SK-N-SH (cell line): ENCODE measurements at regions not wholly inside any gene's neighbourhood (a gene's known extent, or its start where the extent isn't known, plus 50 kb on each side); places are given as distances from the start of the nearest gene placed in this dataset.
"Not testable (repeated sequence)": the region's sequence is repeated elsewhere in the genome, so short reads cannot be mapped to it uniquely, and the experiment has no call there.

ENCODE experiments used
- CHD2 ChIP-seq: fragments of 150-350 bp; IDR thresholded peaks from 2 replicates; pipeline ENCODE4 v1.6.1; 2018; ENCODE audit warnings: low read length; ENCODE audit not compliant: partially characterized antibody
- CTCF ChIP-seq: fragments of 200-600 bp; sonication (generic); IDR thresholded peaks from 2 replicates; pipeline ENCODE4 v1.6.1; 2017; ENCODE audit warnings: antibody characterized with exemption, mild to moderate bottlenecking, moderate library complexity
- FOSL2 ChIP-seq: IDR thresholded peaks from 2 replicates; pipeline ENCODE4 v1.4.0; 2012; ENCODE audit warnings: low read depth, mild to moderate bottlenecking, moderate library complexity, borderline replicate concordance
- MXI1 ChIP-seq: IDR thresholded peaks from 2 replicates; pipeline ENCODE4 v1.6.1; 2012; ENCODE audit warnings: mild to moderate bottlenecking, low read depth, low read length, improper control_type of control experiment
- POLR2AphosphoS5 ChIP-seq: IDR thresholded peaks from 2 replicates; pipeline ENCODE4 v1.6.1; 2012; ENCODE audit warnings: low read depth, low read length
- RXRA ChIP-seq: IDR thresholded peaks from 2 replicates; pipeline ENCODE4 v1.4.0; 2012; ENCODE audit warnings: low read depth, mild to moderate bottlenecking, borderline replicate concordance
- TAF1 ChIP-seq: IDR thresholded peaks from 2 replicates; pipeline ENCODE4 v1.6.1; 2012; ENCODE audit warnings: low read depth, mild to moderate bottlenecking, low read length, moderate library complexity, borderline replicate concordance
- TCF12 ChIP-seq: IDR thresholded peaks from 2 replicates; pipeline ENCODE4 v1.4.0; 2012
- USF1 ChIP-seq: IDR thresholded peaks from 2 replicates; pipeline ENCODE4 v1.4.0; 2012; ENCODE audit warnings: low read depth, borderline replicate concordance
- USF2 ChIP-seq: fragments of 150-350 bp; IDR thresholded peaks from 2 replicates; pipeline ENCODE4 v1.6.1; 2017; ENCODE audit warnings: antibody characterized with exemption, low read length, low read depth, borderline replicate concordance

- TF ChIP-seq TCF12, USF1, CTCF, RXRA, POLR2AphosphoS5, TAF1, USF2, CHD2, FOSL2, MXI1: not testable (repeated sequence)
Measured at GRCh38 chrX:112381649-112382298, 298.0 kb downstream of the LHFPL1 start.
